Activated CD4-positive, alpha-beta T cell treated with anti-CD3 and anti-CD28 coated beads, Interleukin-2, amount 50 U/mL, for 1 hour (primary cell): ENCODE measurements at regions not wholly inside any gene's neighbourhood (a gene's known extent, or its start where the extent isn't known, plus 50 kb on each side); places are given as distances from the start of the nearest gene placed in this dataset.
A peak's percentile ranks its signal among the peaks of the same experiment; 100 is the strongest.

ENCODE experiments used
- DNase-seq: peaks from one replicate; pipeline ENCODE4 v3.0.0-alpha.2; 2020

- DNase-seq = peak; percentile 8
These were observed 61.2 kb upstream of the SGK1 start for GRCh38 chr6:134379076-134379475.

- DNase-seq = no peak
These were observed 60.5 kb upstream of the SGK1 start for GRCh38 chr6:134378426-134378825.

GRCh38 chr6:134376785-134377184, 58.9 kb upstream of the SGK1 start:
- no peak for DNase-seq

- DNase-seq = no peak
These were observed 57.3 kb upstream of the SGK1 start for GRCh38 chr6:134375220-134375580.

- no peak for DNase-seq
These were observed 56.7 kb upstream of the SGK1 start for GRCh38 chr6:134374491-134375219.

- no peak for DNase-seq
These were observed 56.1 kb upstream of the SGK1 start for GRCh38 chr6:134373993-134374392.

- no peak for DNase-seq
These were observed 55.5 kb upstream of the SGK1 start for GRCh38 chr6:134373282-134373922.

GRCh38 chr6:134372603-134373281, 54.8 kb upstream of the SGK1 start:
- no peak for DNase-seq

GRCh38 chr6:134368670-134369069, 50.8 kb upstream of the SGK1 start:
- DNase-seq = no peak
